HG03457 (cell line): ENCODE measurements at regions not wholly inside any gene's neighbourhood (a gene's known extent, or its start where the extent isn't known, plus 50 kb on each side); places are given as distances from the start of the nearest gene placed in this dataset.
"Not testable (repeated sequence)": the region's sequence is repeated elsewhere in the genome, so short reads cannot be mapped to it uniquely, and the experiment has no call there.

Source experiments
- ATAC-seq: cut with Tn5 transposase; IDR thresholded peaks from one replicate; pipeline ENCODE4 v1.9.1; 2021; ENCODE audit warnings: moderate number of reproducible peaks; ENCODE audit not compliant: unreplicated experiment

DNA sequence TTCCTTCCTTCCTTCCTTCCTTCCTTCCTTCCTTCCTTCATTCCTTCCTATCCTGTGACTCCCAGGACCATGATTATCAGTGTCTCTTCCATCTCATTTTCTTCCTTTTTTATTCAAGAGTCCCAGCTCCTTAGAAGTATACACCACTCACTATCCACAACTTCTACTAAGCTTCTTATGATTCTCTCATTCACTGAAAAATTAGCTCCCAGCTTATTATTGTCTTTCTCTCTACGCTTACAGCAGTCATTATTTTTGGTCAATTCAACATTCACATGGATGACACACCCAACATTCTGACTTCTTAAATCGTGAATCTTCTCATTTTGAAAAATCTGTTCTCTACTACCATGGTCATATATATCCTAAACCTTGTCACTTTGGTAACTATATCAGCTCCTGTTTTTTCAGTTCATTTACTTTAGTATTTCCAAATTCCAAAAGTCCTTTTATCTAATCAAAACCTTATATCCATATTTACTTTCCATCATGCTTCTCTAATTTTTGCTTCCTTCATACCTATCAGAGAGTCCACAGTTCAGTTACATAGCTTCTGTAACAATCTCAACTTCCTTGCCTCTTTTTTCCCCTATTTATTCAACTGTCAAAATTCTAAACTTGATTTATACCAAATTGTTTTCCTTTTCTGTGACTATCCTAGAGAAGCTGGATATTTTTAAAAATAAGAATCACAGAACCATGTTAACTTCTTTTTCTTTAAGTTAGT, 677.5 kb downstream of the RAPGEF2 start:
- no peak for ATAC-seq

DNA sequence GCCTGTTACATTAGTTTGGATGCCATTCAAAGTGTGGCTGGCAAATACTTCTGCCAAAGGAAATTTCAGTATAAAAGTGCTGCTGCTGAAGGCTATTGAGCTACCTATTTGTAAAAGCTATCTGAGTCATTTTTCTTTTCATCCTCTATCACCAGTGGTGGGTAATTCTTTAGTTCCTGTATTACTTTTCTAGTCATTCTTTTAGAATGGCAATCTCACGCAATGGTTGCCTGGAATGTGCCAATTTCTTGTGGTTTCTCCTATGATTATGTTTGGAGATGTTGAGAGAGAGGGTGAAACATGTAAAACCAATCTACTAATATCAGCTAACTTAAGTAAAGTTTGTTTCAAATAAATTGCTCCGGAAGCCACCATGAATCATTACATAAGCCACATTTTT, 685.0 kb downstream of the RAPGEF2 start:
- no peak for ATAC-seq

DNA sequence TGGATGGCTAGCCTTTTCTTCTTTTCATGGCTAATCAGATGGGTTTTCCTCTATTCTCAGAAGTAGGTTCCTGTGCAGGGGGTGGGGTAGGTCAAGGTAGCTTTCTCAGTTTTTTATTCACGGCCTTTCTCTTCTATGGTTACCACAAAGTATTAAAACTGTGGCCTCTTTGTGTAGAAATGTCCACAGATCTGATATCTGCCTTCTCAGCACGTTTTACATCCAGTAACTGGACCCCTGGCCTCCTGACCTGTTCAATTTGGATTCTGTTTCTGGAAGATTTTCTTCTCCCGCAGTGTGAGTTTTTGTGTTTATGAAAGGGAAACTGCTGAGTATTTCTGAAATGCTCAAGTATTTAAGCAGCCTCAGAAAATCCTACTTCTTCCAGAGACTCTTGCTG, 688.5 kb downstream of the RAPGEF2 start:
- no peak for ATAC-seq

- not testable (repeated sequence) for ATAC-seq
These were observed 701.7 kb downstream of the RAPGEF2 start for GRCh38 chr4:159804592-159804991.

- no peak for ATAC-seq
These were observed 720.9 kb downstream of the RAPGEF2 start for GRCh38 chr4:159823743-159824142.

DNA sequence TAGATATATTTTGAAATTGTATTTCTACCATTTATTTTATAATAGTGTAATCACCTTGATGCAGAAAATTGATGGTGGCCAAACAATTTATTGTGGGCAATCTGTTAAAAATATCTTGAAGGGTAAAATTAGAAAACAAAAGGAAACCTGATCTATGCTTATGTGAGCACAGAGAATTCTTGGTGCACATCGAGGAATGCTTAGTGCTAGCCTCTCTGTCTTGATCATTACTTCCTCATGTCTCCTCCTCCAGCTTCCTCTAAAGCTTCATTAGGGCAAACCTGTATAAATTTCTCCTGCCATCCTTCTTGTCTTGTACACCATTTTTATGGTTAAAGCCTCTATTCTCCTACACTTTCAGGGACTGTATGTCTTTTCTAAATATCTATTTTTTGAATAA, 725.8 kb downstream of the RAPGEF2 start:
- ATAC-seq, result no peak

- no peak for ATAC-seq
These were observed 726.3 kb downstream of the RAPGEF2 start for GRCh38 chr4:159829184-159829583.

DNA sequence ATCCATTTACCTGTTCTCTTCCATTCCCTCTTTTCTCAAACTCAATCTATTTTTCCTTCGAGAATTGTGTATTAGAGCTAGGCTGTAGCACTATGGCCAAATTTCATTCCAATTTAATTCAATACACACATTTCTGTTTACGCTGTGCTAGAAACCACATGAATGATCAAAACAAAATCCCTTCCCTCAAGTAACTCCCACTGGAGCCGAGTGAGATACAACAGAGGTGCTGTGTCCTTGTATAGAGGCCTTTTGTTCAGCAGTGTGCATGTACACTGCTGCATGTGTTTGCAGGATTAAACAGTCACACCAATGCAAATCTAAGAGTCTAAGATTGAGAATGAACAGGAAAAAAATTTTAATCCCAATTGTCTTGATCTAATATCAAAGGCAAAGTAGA, 734.2 kb downstream of the RAPGEF2 start:
- no peak for ATAC-seq

GRCh38 chr4:159855731-159856130, 752.9 kb downstream of the RAPGEF2 start:
- ATAC-seq, result no peak

DNA sequence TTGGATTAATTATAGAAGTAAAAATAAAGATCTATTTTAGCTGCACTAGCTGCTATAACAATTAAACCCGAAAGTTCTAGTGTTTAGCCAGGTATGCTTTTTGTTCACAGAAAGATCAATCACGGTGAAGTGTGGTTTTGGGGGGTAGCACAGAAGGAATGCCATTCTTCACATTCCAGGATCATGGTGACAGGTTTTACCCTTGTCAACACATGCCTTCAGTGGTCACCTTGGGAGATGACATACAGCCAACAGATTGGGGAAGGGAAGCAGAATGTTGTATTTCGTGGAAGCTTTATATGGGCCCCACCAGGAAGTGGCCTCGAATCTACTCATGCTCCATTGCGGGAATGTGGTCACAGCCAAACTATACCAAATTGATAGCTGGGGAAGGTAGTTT, 753.6 kb downstream of the RAPGEF2 start:
- no peak for ATAC-seq

DNA sequence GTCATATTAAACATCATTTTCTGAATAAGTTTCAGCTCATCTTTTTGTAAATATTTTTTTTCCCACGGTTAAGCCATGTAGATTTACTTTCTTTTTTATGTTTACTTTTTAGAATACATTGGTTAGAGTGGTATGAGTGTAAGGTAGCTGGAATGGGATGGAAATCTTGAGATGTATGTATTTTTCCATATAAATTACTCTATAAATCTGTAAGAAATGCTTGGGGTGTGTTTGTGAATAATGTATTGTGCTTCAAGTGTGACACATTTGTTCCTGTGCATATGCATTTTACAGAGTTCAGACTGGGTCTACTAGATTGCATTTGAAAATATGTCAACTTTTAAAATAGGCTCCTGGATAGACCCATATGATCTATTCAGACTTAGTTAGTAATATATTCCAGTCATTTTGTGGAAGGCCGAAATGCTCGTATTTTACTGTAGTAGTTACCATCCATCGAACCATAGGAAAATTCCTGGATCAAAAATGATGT, 756.8 kb downstream of the RAPGEF2 start:
- ATAC-seq, result no peak

GRCh38 chr4:159860945-159861344, 758.1 kb downstream of the RAPGEF2 start:
- no peak for ATAC-seq

DNA sequence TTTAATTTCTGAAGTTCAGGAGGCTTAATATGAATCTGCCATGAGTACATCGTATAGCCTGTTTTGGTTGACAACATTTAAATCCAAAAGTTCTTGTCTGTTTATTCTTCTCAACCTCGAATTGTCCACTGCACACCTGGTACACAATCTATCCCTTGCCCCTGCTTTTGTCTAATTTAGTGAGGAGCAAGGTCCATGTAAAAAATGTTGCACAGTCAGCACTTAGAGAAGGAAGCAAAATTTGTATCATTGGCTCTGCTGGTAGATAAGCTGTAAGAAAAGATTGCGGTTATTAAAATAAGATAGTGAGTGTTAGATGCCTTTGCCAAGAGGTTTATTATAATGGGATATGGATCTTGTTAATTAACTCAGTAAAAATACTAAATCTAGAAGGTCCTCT, 761.5 kb downstream of the RAPGEF2 start:
- no peak for ATAC-seq

GRCh38 chr4:159867673-159868072, 764.8 kb downstream of the RAPGEF2 start:
- no peak for ATAC-seq

GRCh38 chr4:159868936-159869335, 766.1 kb downstream of the RAPGEF2 start:
- not testable (repeated sequence) for ATAC-seq

- ATAC-seq, result no peak
These were observed 768.3 kb downstream of the RAPGEF2 start for GRCh38 chr4:159871141-159871540.

DNA sequence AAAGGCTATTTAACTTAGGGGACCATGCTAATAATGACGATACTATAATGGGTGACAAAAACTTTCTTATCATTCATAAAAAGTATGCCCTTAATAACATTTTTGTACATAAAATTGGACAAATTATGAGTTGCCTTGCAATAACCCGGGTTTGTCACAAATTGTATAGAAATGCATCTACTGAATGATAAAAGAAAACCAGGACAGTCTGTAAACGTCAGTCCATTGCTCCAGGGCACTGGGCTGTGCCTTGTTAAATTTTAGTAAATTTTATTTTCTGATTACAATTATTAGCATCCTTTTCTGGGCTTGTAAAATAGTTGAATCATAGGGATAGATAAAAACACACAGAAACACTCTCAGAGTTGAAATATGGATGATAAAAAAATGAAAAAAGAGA, 778.3 kb downstream of the RAPGEF2 start:
- no peak for ATAC-seq

- ATAC-seq, result no peak
These were observed 782.1 kb downstream of the RAPGEF2 start for GRCh38 chr4:159884989-159885388.

DNA sequence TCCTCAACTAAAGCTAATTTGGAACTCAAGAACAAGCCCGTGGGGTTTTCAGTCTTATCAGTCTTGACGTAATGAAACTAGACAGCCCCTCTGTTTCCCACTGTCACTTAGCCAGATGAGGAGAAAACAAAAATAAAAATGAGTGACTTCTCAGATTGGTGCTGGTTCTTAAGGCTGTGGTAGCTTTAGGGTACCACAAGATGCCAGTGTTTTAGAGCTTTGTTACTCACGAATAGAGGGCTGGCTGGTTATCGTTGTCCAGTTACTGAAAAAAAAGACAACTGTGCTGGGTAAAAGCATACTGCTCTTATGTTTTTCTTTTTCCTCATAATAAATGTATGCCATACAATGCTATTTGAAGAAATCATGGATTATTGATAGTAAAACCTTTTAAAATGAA, 796.7 kb downstream of the RAPGEF2 start:
- no peak for ATAC-seq

DNA sequence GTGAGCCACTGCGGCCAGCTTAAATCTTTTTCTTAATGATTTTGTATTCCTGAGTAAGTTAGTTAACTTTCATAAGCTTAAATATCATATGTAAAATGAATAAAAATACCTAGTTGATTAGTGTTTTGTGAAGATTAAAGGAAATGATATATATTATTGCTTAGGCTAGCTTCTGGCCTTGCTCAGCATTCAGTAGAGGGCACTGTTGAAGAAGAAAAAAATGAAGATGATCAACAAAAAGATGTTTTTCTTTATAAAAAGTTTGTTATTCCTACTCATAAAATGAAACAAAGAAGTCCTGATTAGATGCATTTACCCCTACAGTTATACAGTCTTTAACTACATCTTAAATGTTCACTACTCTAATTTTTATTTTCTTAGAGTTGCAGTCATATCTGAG, 797.7 kb downstream of the RAPGEF2 start:
- ATAC-seq, result no peak

DNA sequence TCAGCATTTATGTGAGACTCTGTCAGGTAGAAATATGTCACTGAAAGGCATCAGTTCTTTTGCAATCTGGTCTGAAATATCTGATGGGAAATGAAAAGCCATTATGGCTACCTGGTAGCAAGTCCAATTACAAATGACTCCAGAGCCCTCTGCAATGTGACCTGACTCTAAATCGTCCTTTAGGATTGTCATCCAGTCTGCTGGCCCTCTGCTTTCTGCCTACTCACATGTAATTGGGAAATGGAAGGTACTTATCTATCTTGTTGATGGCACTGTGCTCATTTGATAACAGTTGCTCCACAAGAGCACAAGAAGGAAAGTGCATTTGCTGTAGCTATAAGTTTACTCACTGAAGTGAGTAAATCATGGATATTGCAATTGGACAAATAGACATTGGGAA, 799.8 kb downstream of the RAPGEF2 start:
- no peak for ATAC-seq

GRCh38 chr4:159904906-159905305, 802.0 kb downstream of the RAPGEF2 start:
- ATAC-seq, result no peak

- ATAC-seq, result no peak
These were observed 803.2 kb downstream of the RAPGEF2 start for GRCh38 chr4:159906051-159906450.
